ENCODE measurements at regions not wholly inside any gene's neighbourhood (a gene's known extent, or its start where the extent isn't known, plus 50 kb on each side); places are given as distances from the start of the nearest gene placed in this dataset.

DNA sequence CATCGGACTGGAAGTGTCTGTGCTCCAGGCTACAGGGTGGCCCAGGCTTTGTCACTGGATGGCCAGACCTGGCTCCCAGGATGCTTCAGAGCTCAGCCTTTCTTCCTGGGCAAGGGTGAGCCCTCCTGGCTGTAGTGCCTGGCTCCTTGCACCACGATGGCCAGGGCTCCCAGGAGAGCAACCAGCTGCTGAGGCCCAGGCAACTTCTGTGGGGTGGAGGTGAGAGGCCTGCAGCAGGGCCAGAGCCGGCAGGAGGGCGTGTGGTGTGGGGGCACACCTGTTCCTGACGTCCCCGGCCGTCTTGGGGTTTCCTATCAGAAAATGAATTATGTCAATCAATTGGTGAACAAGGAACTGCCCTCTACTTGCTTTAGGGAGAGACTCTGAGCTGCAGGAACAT is 82.1 kb downstream of the DHCR7 start:
- TF ChIP-seq, protein P1, sequence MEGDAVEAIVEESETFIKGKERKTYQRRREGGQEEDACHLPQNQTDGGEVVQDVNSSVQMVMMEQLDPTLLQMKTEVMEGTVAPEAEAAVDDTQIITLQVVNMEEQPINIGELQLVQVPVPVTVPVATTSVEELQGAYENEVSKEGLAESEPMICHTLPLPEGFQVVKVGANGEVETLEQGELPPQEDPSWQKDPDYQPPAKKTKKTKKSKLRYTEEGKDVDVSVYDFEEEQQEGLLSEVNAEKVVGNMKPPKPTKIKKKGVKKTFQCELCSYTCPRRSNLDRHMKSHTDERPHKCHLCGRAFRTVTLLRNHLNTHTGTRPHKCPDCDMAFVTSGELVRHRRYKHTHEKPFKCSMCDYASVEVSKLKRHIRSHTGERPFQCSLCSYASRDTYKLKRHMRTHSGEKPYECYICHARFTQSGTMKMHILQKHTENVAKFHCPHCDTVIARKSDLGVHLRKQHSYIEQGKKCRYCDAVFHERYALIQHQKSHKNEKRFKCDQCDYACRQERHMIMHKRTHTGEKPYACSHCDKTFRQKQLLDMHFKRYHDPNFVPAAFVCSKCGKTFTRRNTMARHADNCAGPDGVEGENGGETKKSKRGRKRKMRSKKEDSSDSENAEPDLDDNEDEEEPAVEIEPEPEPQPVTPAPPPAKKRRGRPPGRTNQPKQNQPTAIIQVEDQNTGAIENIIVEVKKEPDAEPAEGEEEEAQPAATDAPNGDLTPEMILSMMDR (IDR thresholded peaks at IDR 0.05), result no peak
- no peak for TF ChIP-seq POLR2A (IDR thresholded peaks at IDR 0.05)

Measured in uterus (tissue), 2 donors.